Common myeloid progenitor, CD34-positive (primary cell): ENCODE measurements at regions not wholly inside any gene's neighbourhood (a gene's known extent, or its start where the extent isn't known, plus 50 kb on each side); places are given as distances from the start of the nearest gene placed in this dataset.

Experiments used
- CTCF ChIA-PET: fragments of 350-600 bp; sonication (Branson Sonifier 250); formaldehyde crosslinking; loops from one replicate; lab custom pipeline; 2021; ENCODE audit warnings: antibody characterized with exemption; lab: Charles Lee
- POLR2A ChIA-PET: fragments of 350-600 bp; sonication (Branson Sonifier 250); formaldehyde crosslinking; loops from one replicate; lab custom pipeline; 2021; ENCODE audit warnings: antibody characterized with exemption; lab: Charles Lee
- DNase-seq, 3 donors: peaks; one replicate each; pipeline versions ENCODE4 v3.0.0 to v3.0.0-alpha.2; 2013
- H3K27ac ChIP-seq, 2 experiments: 1 replicate in 1 of 2; 2 replicates in 1 of 2; pipeline ENCODE4 v1.7.0; 2013; ENCODE audit warnings: inconsistent platforms in 2 of 2, low read length in 2 of 2, mild to moderate bottlenecking in 2 of 2, low read depth in 1 of 2, moderate library complexity in 1 of 2; ENCODE audit not compliant: severe bottlenecking in 2 of 2, insufficient read depth in 1 of 2, poor library complexity in 1 of 2
- H3K27me3 ChIP-seq, 5 experiments: replicated peaks in 2 of 5; 1 replicate in 3 of 5; 2 replicates in 2 of 5; pipeline versions ENCODE4 v1.6.1 to v1.7.0; 2013; ENCODE audit warnings: low read length in 4 of 5, mild to moderate bottlenecking in 2 of 5, moderate library complexity in 2 of 5, inconsistent platforms in 1 of 5; ENCODE audit not compliant: insufficient read depth in 5 of 5, control insufficient read depth in 4 of 5
- H3K36me3 ChIP-seq, 4 experiments: 1 replicate in 2 of 4; 2 replicates in 2 of 4; pipeline versions ENCODE4 v1.6.1 to v1.7.0; 2013; ENCODE audit warnings: low read length in 3 of 4, control low read depth in 1 of 4, mild to moderate bottlenecking in 1 of 4; ENCODE audit not compliant: control insufficient read depth in 4 of 4, insufficient read depth in 4 of 4
- H3K4me1 ChIP-seq, 4 experiments: 1 replicate in 3 of 4; 2 replicates in 1 of 4; pipeline versions ENCODE4 v1.6.1 to v1.7.1; 2013; ENCODE audit warnings: low read length in 3 of 4, mild to moderate bottlenecking in 3 of 4, control low read depth in 1 of 4, inconsistent platforms in 1 of 4, moderate library complexity in 1 of 4; ENCODE audit not compliant: control insufficient read depth in 4 of 4, insufficient read depth in 4 of 4; ENCODE audit errors: control extremely low read depth in 1 of 4
- H3K4me3 ChIP-seq, 7 experiments: 1 replicate in 4 of 7; 2 replicates in 3 of 7; pipeline versions ENCODE4 v1.5.1 to v1.7.0; 2013; ENCODE audit warnings: mild to moderate bottlenecking in 7 of 7, low read length in 6 of 7, moderate library complexity in 6 of 7, inconsistent platforms in 2 of 7, low read depth in 2 of 7, control low read depth in 1 of 7; ENCODE audit not compliant: insufficient read depth in 4 of 7, control insufficient read depth in 1 of 7; ENCODE audit errors: extremely low read depth in 1 of 7
- H3K9me3 ChIP-seq, 5 experiments: 1 replicate in 4 of 5; 2 replicates in 1 of 5; pipeline versions ENCODE4 v1.6.1 to v1.7.1; 2013; ENCODE audit warnings: low read length in 4 of 5, mild to moderate bottlenecking in 2 of 5, inconsistent platforms in 1 of 5, low read depth in 1 of 5, moderate library complexity in 1 of 5; ENCODE audit not compliant: control insufficient read depth in 4 of 5, insufficient read depth in 2 of 5; ENCODE audit errors: control extremely low read depth in 1 of 5
- WGBS: methylation state at CpG from one replicate; pipeline ENCODE4 v1.1.5; 2013; ENCODE audit not compliant: insufficient coverage; 5-methylcytosine and 5-hydroxymethylcytosine counted together

DNA sequence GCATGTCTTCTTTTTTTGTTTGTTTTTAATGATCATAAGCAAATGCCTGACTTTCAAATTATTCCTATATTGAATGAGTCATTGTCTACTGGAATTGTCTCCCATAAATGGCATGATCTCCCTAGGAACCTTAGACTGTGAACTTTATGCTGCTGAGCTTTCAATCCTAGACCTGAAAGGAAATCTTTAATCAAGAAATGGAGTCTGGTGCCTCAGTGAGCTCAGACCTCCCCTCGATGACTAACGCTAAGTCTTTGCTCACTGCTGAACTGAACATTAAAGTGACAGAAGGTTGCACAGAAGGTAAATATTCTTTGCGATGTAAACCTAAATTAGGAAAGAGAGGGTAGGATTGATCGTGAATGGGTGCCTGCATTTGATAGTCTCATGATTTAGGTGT, 745.2 kb upstream of the WWC1 start:
- Histone ChIP-seq H3K36me3 (no peaks in the 10 kb centered on the region), H3K4me1 (no peaks in the 10 kb centered on the region), H3K27ac (no peak overlapping the region), H3K27me3 (no peaks in the 10 kb centered on the region), H3K9me3 (no peaks in the 10 kb centered on the region), H3K4me3 (no peak overlapping the region)
- WGBS, result 100% methylated on average over 4 of the region's 4 CpGs
- DNase-seq, result no peak
- POLR2A ChIA-PET, result no interaction called here
- CTCF ChIA-PET, result no interaction called here

- Histone ChIP-seq H3K4me1 (no peaks in the 10 kb centered on the region), H3K27ac (no peak overlapping the region), H3K36me3 (no peaks in the 10 kb centered on the region), H3K9me3 (no peaks in the 10 kb centered on the region), H3K27me3 (no peaks in the 10 kb centered on the region), H3K4me3 (no peak overlapping the region)
- DNase-seq, result no peak
- 91% methylated on average over 3 of the region's 5 CpGs for WGBS
- POLR2A ChIA-PET, result no interaction called here
- CTCF ChIA-PET, result no interaction called here
Measured at GRCh38 chr5:167552356-167552755, 739.1 kb upstream of the WWC1 start.

GRCh38 chr5:167553511-167553910, 737.9 kb upstream of the WWC1 start:
- ChIA-PET POLR2A (no interaction called here), CTCF (no interaction called here)
- Histone ChIP-seq H3K27me3 (no peaks in the 10 kb centered on the region), H3K9me3 (no peaks in the 10 kb centered on the region), H3K36me3 (no peaks in the 10 kb centered on the region), H3K4me1 (no peaks in the 10 kb centered on the region), H3K4me3 (no peak overlapping the region), H3K27ac (no peak overlapping the region)
- DNase-seq, result no peak
- no CpG with 5 or more reads among the region's 2 CpGs for WGBS

- no peak overlapping the region for H3K4me3 ChIP-seq
- 96% methylated on average over 5 of the region's 7 CpGs for WGBS
- ChIA-PET CTCF (interaction anchor here (2.0 kb wide), 1 partner anchor 11 kb away, joined by 5 read pairs; no protein-coding TSS in a partner anchor), POLR2A (interaction anchor here (0.6 kb wide), 1 partner anchor 9 kb away, joined by 3 read pairs; no protein-coding TSS in a partner anchor)
- no peaks in the 10 kb centered on the region for H3K9me3 ChIP-seq
- H3K27me3 ChIP-seq, result no peaks in the 10 kb centered on the region
- no peak for DNase-seq
- H3K4me1 ChIP-seq, result no peaks in the 10 kb centered on the region
- no peaks in the 10 kb centered on the region for H3K36me3 ChIP-seq
- H3K27ac ChIP-seq, result no peak overlapping the region
Measured at GRCh38 chr5:167554564-167555290, 736.7 kb upstream of the WWC1 start.

DNA sequence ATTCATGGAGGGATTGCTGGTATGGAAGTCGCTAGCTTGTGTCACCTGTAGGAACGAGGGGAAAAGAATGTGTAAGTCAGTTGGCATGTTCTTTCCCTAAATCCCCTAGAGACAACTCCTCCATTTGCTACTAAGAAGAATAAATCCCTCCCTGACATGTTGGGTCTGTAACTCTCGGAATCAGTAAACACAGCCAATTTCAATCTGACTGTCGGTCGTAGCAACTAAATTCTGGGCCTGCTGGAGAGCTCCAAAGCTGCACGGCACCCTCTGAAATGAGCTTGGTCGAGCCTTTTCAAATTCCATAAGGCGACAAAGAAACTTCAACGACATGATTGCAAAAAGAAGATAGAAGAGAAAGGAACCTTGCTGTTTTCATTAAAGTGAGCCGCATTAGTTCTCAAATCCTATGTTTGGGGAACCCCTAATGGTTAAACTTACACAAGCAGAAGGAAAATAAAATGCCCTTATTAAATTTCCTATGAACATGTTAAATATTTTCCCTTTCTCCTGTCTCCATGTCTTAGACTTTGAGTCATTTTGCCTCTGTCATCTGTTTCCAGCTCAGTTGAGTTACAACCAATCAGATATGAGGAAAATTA, 735.8 kb upstream of the WWC1 start:
- H3K36me3 ChIP-seq, result no peaks in the 10 kb centered on the region
- CTCF ChIA-PET, result interaction anchor here (2.0 kb wide), 1 partner anchor 10 kb away, joined by 5 read pairs; no protein-coding TSS in a partner anchor
- no peak overlapping the region for H3K27ac ChIP-seq
- no peaks in the 10 kb centered on the region for H3K4me1 ChIP-seq
- H3K4me3 ChIP-seq, result no peak overlapping the region
- DNase-seq, result no peak
- H3K9me3 ChIP-seq, result no peaks in the 10 kb centered on the region
- WGBS, result 75% methylated on average over 8 of the region's 10 CpGs
- H3K27me3 ChIP-seq, result no peaks in the 10 kb centered on the region
- POLR2A ChIA-PET, result no interaction called here

DNA sequence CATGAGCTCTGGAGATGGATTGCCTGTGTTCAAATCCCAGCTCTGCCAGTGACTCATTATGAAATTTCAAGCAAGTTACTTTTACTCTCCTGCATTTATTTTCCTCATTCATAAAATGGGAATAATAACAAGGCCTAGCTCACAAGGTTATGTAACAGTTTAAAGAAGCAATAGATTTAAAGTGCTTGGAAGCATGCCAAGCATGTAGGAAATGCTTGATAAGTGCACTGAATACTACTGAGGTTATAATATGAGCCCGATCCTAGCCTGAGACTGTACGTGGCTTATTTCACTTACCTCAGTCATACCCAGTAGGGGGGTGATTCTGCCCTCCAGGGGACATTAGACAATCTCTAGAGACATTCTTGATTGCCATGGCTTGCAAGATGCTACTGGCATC, 734.1 kb upstream of the WWC1 start:
- Histone ChIP-seq H3K36me3 (no peaks in the 10 kb centered on the region), H3K4me3 (no peak overlapping the region), H3K27ac (no peak overlapping the region), H3K4me1 (no peaks in the 10 kb centered on the region), H3K27me3 (no peaks in the 10 kb centered on the region), H3K9me3 (no peaks in the 10 kb centered on the region)
- ChIA-PET POLR2A (no interaction called here), CTCF (no interaction called here)
- DNase-seq, result no peak
- 11% methylated on average over 2 of the region's 2 CpGs for WGBS

DNA sequence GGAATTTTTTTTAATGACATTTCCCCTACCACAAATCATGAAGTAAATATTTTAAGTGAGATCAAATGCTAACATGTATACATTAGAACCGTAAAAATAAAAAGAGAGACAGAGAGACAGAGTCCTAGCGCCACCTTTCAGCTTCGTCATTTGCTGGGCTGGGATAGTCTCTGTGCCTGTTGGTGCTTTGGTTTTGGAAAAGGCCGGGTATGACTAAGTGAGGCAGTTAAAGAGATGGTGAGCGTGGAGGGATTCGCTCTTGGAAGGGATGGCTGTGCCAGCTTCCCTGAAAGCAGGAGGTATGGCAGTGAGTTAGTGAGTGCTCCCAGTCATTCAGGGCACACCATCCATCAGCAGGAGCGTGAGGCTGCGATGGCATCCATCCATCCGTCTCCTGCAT, 729.6 kb upstream of the WWC1 start:
- Histone ChIP-seq H3K27me3 (no peaks in the 10 kb centered on the region), H3K4me3 (no peak overlapping the region), H3K9me3 (no peaks in the 10 kb centered on the region), H3K4me1 (no peaks in the 10 kb centered on the region), H3K36me3 (no peaks in the 10 kb centered on the region), H3K27ac (no peak overlapping the region)
- WGBS, result 82% methylated on average over 6 of the region's 9 CpGs
- no peak for DNase-seq
- POLR2A ChIA-PET, result no interaction called here
- CTCF ChIA-PET, result no interaction called here
